Astrocyte of the cerebellum (primary cell): ENCODE measurements at regions not wholly inside any gene's neighbourhood (a gene's known extent, or its start where the extent isn't known, plus 50 kb on each side); places are given as distances from the start of the nearest gene placed in this dataset.
"Not testable (repeated sequence)": the region's sequence is repeated elsewhere in the genome, so short reads cannot be mapped to it uniquely, and the experiment has no call there.

Experiments used
- DNase-seq: peaks from one replicate; pipeline ENCODE4 v3.0.0-alpha.2; 2011; ENCODE audit warnings: low read depth
- H3K4me3 ChIP-seq: 2 replicates; pipeline ENCODE4 v1.5.1; 2011; ENCODE audit warnings: mild to moderate bottlenecking, low read depth, low read length, moderate library complexity
- in situ Hi-C: cut with HindIII; loops from 2 replicates; pipeline ENCODE4 v1.10.0; 2017; ENCODE audit warnings: low sequenced_read_pairs
- TF ChIP-seq, protein P1 (sequence below): IDR thresholded peaks from 2 replicates; pipeline ENCODE4 v1.5.1; 2012; ENCODE audit warnings: low read length, low read depth, moderate library complexity, mild to moderate bottlenecking; ENCODE audit errors: missing control alignments

DNA sequence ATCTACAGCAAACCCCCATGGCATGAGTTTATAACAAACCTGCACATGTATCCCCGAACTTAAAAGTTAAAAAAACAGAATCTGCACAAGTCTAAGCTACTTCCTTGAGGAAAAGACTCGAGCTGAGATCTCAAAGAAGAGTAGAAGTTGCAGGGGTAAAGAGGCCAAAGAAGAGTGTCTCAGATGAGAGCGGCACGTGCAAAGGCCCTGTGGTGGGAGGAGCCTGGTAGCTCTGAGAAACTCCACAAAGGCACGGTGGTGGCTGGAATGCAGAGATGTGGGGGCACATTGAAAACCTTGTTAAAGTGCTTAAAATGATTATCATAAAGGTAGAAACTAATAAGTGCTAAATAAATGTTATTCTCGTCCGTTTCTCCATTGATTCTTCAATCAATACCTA lies 103.2 kb upstream of the GRK3 start:
- H3K4me3 ChIP-seq, result no peak overlapping the region
- TF ChIP-seq, protein P1, sequence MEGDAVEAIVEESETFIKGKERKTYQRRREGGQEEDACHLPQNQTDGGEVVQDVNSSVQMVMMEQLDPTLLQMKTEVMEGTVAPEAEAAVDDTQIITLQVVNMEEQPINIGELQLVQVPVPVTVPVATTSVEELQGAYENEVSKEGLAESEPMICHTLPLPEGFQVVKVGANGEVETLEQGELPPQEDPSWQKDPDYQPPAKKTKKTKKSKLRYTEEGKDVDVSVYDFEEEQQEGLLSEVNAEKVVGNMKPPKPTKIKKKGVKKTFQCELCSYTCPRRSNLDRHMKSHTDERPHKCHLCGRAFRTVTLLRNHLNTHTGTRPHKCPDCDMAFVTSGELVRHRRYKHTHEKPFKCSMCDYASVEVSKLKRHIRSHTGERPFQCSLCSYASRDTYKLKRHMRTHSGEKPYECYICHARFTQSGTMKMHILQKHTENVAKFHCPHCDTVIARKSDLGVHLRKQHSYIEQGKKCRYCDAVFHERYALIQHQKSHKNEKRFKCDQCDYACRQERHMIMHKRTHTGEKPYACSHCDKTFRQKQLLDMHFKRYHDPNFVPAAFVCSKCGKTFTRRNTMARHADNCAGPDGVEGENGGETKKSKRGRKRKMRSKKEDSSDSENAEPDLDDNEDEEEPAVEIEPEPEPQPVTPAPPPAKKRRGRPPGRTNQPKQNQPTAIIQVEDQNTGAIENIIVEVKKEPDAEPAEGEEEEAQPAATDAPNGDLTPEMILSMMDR, result no peak
- no peak for DNase-seq
- in situ Hi-C loops, result no loop called here

DNA sequence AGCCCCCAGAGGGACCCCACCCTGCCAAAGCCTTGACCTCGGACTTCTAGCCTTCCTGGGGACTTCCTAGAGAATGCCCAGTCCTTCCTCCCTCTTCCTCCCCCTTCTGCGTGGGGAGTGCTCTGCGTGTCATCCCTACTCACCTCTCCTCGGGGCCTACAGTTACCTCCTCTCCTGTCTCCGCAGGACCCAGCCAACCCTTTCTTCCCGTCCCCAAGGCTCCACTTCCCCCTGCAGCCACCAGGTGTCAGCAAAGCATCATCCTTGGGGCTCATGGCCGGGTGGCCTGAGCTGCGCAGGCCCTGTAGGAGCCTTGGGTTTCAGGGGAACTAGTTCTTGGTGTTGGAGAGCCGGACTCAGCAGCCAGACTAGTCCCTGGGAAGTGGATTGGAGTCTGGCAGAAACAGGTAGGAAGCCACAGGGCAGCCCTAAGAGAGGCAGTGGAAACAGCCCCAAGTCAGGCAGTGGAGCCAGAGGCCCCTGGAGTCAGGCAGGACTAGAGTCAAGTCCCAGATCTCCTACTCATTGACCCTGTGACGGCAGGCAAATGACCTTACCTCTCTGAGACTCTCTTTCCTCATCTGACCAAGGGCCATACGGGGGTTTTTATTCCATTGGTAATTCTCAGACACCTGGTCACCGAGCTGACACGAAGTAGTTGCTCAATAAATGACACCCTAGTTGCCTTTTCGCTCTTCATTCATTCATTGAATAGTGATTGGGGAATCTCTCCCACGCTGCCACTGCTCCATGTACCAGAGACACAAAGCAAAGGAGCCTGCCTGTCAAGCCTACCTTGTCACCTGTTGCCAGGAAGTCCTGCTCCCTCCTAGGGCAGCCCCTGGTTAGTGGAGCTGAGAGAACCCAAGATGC lies 101.8 kb upstream of the GRK3 start:
- TF ChIP-seq, protein P1, result peak; percentile 99
- peak; percentile 48 for DNase-seq
- in situ Hi-C loops, H3K4me3 ChIP-seq: not testable (repeated sequence)

DNA sequence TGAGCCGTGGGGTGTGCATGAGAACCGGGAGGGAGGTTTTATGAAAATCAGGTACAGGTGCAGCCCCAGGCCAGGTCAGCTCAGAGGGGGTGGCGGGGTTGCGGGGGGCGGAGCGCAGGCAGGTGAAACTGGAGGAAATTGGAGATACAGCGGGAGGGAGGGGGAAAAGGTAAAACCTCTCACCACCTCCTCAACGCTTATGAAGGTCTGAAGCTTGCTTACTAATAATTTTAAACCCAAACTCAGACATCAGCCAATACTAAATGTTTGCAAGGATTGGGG lies 101.2 kb upstream of the GRK3 start:
- in situ Hi-C loops, DNase-seq, H3K4me3 ChIP-seq: not testable (repeated sequence)

DNA sequence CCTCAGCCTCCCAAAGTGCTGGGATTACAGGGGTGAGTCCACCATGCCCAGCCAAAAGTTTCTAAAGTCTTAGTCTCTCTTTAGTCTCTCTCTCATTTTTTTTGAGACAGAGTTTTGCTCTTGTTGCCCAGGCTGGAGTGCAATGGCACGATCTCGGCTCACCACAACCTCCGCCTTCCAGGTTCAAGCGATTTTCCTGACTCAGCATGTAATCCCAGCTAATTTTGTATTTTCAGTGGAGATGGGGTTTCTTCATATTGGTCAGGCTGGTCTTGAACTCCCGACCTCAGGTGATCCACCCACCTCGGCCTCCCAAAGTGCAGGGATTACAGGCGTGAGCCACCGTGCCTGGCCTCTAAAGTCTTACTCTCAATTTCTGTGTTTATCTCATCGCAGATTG lies 100.1 kb upstream of the GRK3 start:
- DNase-seq, in situ Hi-C loops, H3K4me3 ChIP-seq: not testable (repeated sequence)

DNA sequence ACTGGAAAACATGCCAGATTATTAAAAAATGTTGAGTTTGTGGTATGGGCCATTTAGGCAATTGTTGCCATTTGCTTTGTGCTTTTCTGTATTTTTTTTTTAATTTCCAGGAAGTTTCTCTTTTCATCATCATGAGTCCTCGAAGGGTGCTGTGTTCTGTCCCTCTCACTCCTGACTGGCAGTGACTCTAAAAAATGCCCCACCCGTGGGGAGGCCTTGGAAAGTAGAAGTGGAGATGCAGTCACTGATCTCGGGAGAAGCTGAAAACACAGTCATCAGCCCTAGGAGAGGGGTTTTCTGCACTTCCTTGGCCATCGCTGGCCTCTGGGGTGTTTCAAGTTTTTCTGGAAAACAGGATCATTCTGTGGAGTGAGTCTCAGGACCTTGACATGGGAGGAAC lies 98.5 kb upstream of the GRK3 start:
- DNase-seq, result no peak
- in situ Hi-C loops, result no loop called here
- TF ChIP-seq, protein P1, result no peak
- H3K4me3 ChIP-seq, result no peak overlapping the region

DNA sequence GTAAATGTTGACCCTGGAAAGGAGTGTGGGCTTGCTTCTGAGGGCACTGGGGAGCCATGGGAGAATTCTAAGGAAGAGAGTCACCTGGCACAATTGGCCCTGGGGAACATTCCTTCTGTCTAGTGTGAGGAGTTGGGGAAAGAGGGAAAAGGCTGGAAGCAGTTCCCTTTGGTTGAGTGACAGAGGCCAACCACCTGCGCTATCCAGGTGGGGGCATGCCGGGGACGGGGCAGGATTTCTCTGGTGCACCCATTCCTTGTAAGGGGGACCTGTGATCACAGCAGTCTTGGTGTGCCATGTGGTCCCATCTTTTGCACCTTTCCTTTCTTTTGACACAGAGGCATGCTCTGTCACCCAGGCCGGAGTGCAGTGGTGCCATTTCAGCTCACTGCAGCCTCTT lies 92.1 kb upstream of the GRK3 start:
- TF ChIP-seq, protein P1, result no peak
- in situ Hi-C loops, result no loop called here
- no peak for DNase-seq
- H3K4me3 ChIP-seq, result no peak overlapping the region

DNA sequence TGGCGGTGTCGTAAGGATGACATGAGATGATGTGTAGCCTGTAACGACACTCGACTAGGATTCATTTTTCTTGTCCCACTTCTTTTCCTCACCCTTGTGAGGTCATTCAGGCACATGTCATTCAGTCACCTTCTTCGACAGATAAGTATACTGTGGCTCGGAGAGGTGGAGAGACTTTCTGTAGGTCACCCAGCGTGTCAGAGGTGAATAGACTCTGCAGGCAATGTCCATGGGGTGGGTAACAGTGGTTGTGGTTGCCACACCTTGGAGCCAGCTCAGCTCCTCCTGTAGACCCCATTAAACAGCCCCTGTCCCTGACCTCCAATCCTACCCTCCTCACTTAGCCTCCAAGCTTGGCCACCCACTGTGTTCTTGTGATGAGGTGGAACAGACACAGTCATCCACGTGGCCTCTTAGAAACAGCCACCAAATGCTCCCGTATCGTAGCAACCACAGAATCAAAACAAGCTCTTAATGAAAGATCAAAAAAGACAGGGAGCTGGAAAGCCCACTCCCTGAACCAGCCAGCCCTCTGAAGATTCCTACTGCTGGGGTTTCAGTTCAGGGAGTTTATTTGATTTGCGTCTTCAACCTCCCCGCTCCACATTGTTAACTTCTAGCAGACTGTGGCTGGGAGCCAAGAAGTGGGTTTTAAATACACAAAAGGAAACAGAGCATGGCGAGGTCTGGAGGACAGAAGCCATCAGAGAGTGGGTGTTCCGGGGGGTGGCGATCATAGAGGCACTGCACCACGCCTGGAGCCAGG lies 89.0 kb upstream of the GRK3 start:
- TF ChIP-seq, protein P1, result no peak
- in situ Hi-C loops, result loop anchor here (25.0 kb wide), 1 partner anchor 212 kb away; no protein-coding TSS in a partner anchor
- no peak overlapping the region for H3K4me3 ChIP-seq
- peak; percentile 69 for DNase-seq
